ENCODE measurements at regions not wholly inside any gene's neighbourhood (a gene's known extent, or its start where the extent isn't known, plus 50 kb on each side); places are given as distances from the start of the nearest gene placed in this dataset.

- TF ChIP-seq CSRNP3 (CRISPR knock-in tag; IDR thresholded peaks at IDR 0.05) (no peak), ZNF8 (CRISPR knock-in tag; IDR thresholded peaks at IDR 0.05) (no peak)
Observed at GRCh38 chr18:77645170-77645872, 395.7 kb downstream of the GALR1 start (continued).

DNA sequence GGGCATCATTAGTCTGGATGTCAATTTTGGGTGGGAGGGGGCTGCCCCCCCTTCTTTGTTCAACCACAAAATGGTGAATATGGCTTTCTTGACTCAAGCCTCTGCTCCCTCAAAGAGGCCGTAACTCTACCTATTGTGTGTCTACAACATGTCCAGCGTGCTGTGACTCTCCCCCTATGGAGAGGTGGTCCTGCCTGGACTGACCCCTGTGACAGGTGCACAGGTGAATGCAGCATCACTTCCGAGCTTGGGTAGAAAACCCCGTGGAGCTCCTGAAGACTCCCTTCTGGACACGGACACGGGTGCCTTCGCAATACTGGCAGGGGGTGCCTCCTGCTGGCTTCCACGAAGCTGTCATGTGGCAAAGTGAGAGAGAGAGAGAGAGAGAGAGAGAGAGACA lies 397.8 kb downstream of the GALR1 start:
- ATAC-seq, result no peak
- TF ChIP-seq ISL1 (CRISPR knock-in tag; IDR thresholded peaks at IDR 0.05), result no peak
- TF ChIP-seq GLIS3 (CRISPR knock-in tag; IDR thresholded peaks at IDR 0.05), result no peak
- no peak for TF ChIP-seq CREB5 (CRISPR knock-in tag; IDR thresholded peaks at IDR 0.05; ENCODE audit: low read depth)
- TF ChIP-seq SNAI2 (CRISPR knock-in tag; IDR thresholded peaks at IDR 0.05), result no peak
- no peak for TF ChIP-seq OSR1 (CRISPR knock-in tag; IDR thresholded peaks at IDR 0.05)
- no peak for TF ChIP-seq TCF4 (CRISPR knock-in tag; IDR thresholded peaks at IDR 0.05; ENCODE audit: borderline replicate concordance)
- no peak for TF ChIP-seq ZNF70 (CRISPR knock-in tag; IDR thresholded peaks at IDR 0.05)
- TF ChIP-seq TOX (CRISPR knock-in tag; IDR thresholded peaks at IDR 0.05; ENCODE audit: borderline replicate concordance), result no peak
- TF ChIP-seq CSDC2 (CRISPR knock-in tag; IDR thresholded peaks at IDR 0.05), result no peak

DNA sequence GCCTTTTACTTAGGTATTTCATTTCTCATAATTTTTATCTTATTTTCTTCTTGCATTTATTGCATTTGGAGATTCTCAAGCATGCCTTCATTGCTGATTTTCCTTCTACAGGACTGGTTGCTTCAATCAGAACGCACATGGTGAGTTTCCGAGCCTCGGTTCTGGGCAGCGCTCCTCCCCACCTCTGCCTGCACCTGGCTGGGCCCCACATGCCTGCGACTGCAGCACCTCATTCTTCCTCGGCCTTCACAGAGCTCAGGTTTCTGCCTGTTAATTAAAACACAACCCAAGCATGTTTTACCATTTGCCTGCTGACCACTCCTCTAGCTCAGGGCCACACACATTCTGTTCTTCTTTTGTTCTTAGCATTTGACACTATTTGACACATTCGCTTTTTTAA lies 398.8 kb downstream of the GALR1 start:
- ATAC-seq, result no peak
- no peak for TF ChIP-seq ZFP3 (CRISPR knock-in tag; IDR thresholded peaks at IDR 0.05)

DNA sequence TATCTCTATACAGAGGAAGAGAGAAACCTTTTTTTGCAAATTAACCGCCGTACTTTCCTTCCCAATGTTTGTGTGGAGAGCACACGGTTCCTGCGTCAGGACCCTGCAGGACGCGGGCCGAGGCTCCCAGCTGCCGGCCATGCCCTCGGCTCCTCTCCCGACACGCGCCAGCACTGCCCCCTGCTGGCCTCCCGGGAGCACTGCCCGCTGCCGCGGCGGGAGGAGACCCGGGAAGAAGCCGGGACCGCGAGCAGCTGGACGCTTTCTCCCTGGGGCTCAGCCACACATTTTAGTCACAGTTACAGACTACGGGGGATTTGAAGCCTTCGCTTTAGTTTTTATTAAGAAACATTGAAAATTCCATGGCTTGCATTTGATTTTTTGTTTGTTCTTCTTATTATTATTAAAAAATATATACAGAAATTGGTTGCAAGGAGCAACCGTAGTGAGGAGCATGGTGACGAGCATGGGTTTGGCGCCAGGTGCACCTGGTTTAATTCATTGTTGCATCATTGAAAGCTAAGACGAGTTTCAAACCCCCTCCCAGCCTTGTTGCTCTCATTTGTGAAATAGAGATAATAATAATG lies 401.2 kb downstream of the GALR1 start:
- no peak for TF ChIP-seq CREB5 (CRISPR knock-in tag; IDR thresholded peaks at IDR 0.05; ENCODE audit: low read depth)
- TF ChIP-seq ZC3H10 (CRISPR knock-in tag; IDR thresholded peaks at IDR 0.05), result no peak
- TF ChIP-seq TOX (CRISPR knock-in tag; IDR thresholded peaks at IDR 0.05; ENCODE audit: borderline replicate concordance), result no peak
- TF ChIP-seq TSHZ2 (CRISPR knock-in tag; IDR thresholded peaks at IDR 0.05), result no peak
- no peak for TF ChIP-seq GLIS3 (CRISPR knock-in tag; IDR thresholded peaks at IDR 0.05)
- TF ChIP-seq POU6F1 (CRISPR knock-in tag; IDR thresholded peaks at IDR 0.05; ENCODE audit: borderline replicate concordance, low read depth), result no peak
- no peak for TF ChIP-seq CSDC2 (CRISPR knock-in tag; IDR thresholded peaks at IDR 0.05)
- TF ChIP-seq ZNF8 (CRISPR knock-in tag; IDR thresholded peaks at IDR 0.05), result no peak
- no peak for TF ChIP-seq ZNF70 (CRISPR knock-in tag; IDR thresholded peaks at IDR 0.05)
- no peak for TF ChIP-seq RARB (CRISPR knock-in tag; IDR thresholded peaks at IDR 0.05)
- no peak for TF ChIP-seq TCF4 (CRISPR knock-in tag; IDR thresholded peaks at IDR 0.05; ENCODE audit: borderline replicate concordance)
- no peak for TF ChIP-seq OSR1 (CRISPR knock-in tag; IDR thresholded peaks at IDR 0.05)
- 0 out of 3 replicates have a peak, but pooled peaks have one; percentile 39 for ATAC-seq

DNA sequence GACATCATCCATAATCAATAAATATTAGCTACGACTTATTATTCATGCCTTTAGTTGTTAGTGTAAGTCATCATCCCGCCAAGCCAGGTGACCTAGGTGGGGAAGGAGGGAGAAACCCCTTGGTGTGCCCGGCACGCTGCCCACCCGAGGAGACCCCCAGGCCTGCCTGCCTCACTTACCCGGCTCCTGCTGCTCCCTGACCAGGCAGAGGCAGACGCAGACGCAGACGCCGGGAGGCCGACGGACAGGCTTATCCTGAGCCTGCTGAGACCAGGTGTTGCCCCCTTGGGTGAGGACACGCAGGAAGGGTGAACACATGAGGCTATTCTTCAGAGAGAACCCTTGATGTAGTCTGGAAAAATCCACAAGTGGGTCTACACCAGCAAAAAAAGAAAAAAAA lies 401.8 kb downstream of the GALR1 start:
- ATAC-seq, result no peak
- TF ChIP-seq ZNF8 (CRISPR knock-in tag; IDR thresholded peaks at IDR 0.05) (no peak), ESRRG (CRISPR knock-in tag; IDR thresholded peaks at IDR 0.05) (no peak), ZFP30 (CRISPR knock-in tag; IDR thresholded peaks at IDR 0.05) (no peak), TCF4 (CRISPR knock-in tag; IDR thresholded peaks at IDR 0.05; ENCODE audit: borderline replicate concordance) (no peak), OSR1 (CRISPR knock-in tag; IDR thresholded peaks at IDR 0.05) (no peak), CSDC2 (CRISPR knock-in tag; IDR thresholded peaks at IDR 0.05) (no peak), RARB (CRISPR knock-in tag; IDR thresholded peaks at IDR 0.05) (no peak), ZNF565 (CRISPR knock-in tag; conservative IDR thresholded peaks at IDR 0.05; ENCODE audit: low read depth) (no peak), TOX (CRISPR knock-in tag; IDR thresholded peaks at IDR 0.05; ENCODE audit: borderline replicate concordance) (no peak), ZNF70 (CRISPR knock-in tag; IDR thresholded peaks at IDR 0.05) (no peak), CREB5 (CRISPR knock-in tag; IDR thresholded peaks at IDR 0.05; ENCODE audit: low read depth) (no peak), GLIS3 (CRISPR knock-in tag; IDR thresholded peaks at IDR 0.05) (no peak), ZFP3 (CRISPR knock-in tag; IDR thresholded peaks at IDR 0.05) (no peak), ZC3H10 (CRISPR knock-in tag; IDR thresholded peaks at IDR 0.05) (no peak)
- TF ChIP-seq, protein P1, sequence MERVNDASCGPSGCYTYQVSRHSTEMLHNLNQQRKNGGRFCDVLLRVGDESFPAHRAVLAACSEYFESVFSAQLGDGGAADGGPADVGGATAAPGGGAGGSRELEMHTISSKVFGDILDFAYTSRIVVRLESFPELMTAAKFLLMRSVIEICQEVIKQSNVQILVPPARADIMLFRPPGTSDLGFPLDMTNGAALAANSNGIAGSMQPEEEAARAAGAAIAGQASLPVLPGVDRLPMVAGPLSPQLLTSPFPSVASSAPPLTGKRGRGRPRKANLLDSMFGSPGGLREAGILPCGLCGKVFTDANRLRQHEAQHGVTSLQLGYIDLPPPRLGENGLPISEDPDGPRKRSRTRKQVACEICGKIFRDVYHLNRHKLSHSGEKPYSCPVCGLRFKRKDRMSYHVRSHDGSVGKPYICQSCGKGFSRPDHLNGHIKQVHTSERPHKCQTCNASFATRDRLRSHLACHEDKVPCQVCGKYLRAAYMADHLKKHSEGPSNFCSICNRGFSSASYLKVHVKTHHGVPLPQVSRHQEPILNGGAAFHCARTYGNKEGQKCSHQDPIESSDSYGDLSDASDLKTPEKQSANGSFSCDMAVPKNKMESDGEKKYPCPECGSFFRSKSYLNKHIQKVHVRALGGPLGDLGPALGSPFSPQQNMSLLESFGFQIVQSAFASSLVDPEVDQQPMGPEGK (CRISPR knock-in tag; IDR thresholded peaks at IDR 0.05; ENCODE audit: borderline replicate concordance), result no peak
